ENCODE measurements at regions not wholly inside any gene's neighbourhood (a gene's known extent, or its start where the extent isn't known, plus 50 kb on each side); places are given as distances from the start of the nearest gene placed in this dataset.

GRCh38 chr13:74073274-74073673 is 60.9 kb downstream of the KLF12 start:
- Histone ChIP-seq H3K4me3 (replicated peaks; ENCODE audit: low read depth, low read length) (no peak overlapping the region), H3K36me3 (ENCODE audit: control insufficient read depth, insufficient read depth, low read length) (no peaks in the 10 kb centered on the region), H3K27me3 (replicated peaks; ENCODE audit: control insufficient read depth, insufficient read depth, low read length) (no peaks in the 10 kb centered on the region)
- TF ChIP-seq, protein P1, sequence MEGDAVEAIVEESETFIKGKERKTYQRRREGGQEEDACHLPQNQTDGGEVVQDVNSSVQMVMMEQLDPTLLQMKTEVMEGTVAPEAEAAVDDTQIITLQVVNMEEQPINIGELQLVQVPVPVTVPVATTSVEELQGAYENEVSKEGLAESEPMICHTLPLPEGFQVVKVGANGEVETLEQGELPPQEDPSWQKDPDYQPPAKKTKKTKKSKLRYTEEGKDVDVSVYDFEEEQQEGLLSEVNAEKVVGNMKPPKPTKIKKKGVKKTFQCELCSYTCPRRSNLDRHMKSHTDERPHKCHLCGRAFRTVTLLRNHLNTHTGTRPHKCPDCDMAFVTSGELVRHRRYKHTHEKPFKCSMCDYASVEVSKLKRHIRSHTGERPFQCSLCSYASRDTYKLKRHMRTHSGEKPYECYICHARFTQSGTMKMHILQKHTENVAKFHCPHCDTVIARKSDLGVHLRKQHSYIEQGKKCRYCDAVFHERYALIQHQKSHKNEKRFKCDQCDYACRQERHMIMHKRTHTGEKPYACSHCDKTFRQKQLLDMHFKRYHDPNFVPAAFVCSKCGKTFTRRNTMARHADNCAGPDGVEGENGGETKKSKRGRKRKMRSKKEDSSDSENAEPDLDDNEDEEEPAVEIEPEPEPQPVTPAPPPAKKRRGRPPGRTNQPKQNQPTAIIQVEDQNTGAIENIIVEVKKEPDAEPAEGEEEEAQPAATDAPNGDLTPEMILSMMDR (IDR thresholded peaks at IDR 0.05; ENCODE audit: insufficient read depth, low read length, poor library complexity, severe bottlenecking): no peak
- no peak for DNase-seq (ENCODE audit: extremely low read depth, insufficient read length)

- Histone ChIP-seq H3K36me3 (ENCODE audit: control insufficient read depth, insufficient read depth, low read length) (no peaks in the 10 kb centered on the region), H3K27me3 (replicated peaks; ENCODE audit: control insufficient read depth, insufficient read depth, low read length) (no peaks in the 10 kb centered on the region), H3K4me3 (replicated peaks; ENCODE audit: low read depth, low read length) (no peak overlapping the region)
- TF ChIP-seq, protein P1 (IDR thresholded peaks at IDR 0.05; ENCODE audit: insufficient read depth, low read length, poor library complexity, severe bottlenecking): no peak
- DNase-seq (ENCODE audit: extremely low read depth, insufficient read length): no peak
Observed at GRCh38 chr13:74070513-74070912, 63.7 kb downstream of the KLF12 start.

DNA sequence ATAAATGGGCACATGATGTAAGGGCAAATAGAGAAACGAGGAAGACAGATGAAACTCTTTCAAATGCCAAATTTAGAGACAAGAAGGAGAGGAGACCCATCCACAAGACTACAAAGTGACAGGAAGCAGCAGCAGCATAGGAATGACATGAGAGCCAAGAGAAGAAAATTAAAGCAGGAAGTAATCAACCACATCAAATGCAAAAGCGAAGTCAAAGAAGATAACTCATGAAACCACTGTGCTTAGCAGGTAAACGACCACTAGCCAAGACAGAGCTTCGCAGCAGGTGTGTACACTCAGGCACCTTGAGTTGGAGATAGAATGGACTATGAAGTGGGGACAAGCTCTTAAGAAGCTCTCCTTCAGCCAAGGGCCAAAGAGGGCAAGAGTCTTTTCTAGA is 64.1 kb downstream of the KLF12 start:
- no peaks in the 10 kb centered on the region for H3K36me3 ChIP-seq (ENCODE audit: control insufficient read depth, insufficient read depth, low read length)
- no peak for DNase-seq (ENCODE audit: extremely low read depth, insufficient read length)
- no peaks in the 10 kb centered on the region for H3K27me3 ChIP-seq (replicated peaks; ENCODE audit: control insufficient read depth, insufficient read depth, low read length)
- TF ChIP-seq, protein P1 (IDR thresholded peaks at IDR 0.05; ENCODE audit: insufficient read depth, low read length, poor library complexity, severe bottlenecking): no peak
- no peak overlapping the region for H3K4me3 ChIP-seq (replicated peaks; ENCODE audit: low read depth, low read length)

DNA sequence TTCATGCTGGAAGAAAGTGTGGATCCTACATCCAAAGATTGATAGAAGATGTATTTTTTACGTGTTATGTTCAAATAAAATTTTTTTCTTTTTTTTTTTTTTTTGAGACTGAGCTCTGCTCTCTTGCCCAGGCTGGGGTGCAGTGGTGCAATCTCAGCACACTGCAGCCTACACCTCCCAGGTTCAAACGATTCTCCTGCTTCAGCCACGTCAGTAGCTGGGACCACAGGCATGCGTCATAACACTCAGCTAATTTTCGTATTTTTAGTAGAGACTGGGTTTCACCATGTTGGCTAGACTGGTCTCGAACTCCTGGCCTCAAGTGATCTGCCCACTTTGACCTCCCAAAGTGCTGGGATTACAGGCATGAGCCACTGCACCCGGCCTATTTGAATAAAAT is 65.7 kb downstream of the KLF12 start:
- no peaks in the 10 kb centered on the region for H3K27me3 ChIP-seq (replicated peaks; ENCODE audit: control insufficient read depth, insufficient read depth, low read length)
- TF ChIP-seq, protein P1 (IDR thresholded peaks at IDR 0.05; ENCODE audit: insufficient read depth, low read length, poor library complexity, severe bottlenecking): no peak
- H3K36me3 ChIP-seq (ENCODE audit: control insufficient read depth, insufficient read depth, low read length): no peaks in the 10 kb centered on the region
- H3K4me3 ChIP-seq (replicated peaks; ENCODE audit: low read depth, low read length): no peak overlapping the region
- DNase-seq (ENCODE audit: extremely low read depth, insufficient read length): no peak

DNA sequence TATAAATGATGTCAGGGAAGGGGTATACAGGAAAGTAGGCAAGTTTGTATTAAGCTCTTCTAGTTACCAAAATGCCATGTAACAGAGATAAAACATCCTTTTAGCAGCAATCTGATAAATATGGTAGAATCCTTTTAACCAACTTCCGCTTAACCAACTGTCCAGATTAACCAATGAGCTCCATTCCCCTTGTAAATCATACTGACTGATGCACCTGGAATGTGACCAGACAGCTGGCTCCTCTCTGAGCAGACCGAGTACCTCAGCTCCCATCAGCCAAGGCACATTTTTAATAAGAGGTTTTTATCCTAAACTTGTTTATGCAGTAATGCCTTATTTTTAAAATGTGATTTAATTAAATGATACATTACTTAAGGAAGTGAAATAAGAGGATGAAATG is 66.4 kb downstream of the KLF12 start:
- no peak for DNase-seq (ENCODE audit: extremely low read depth, insufficient read length)
- TF ChIP-seq, protein P1 (IDR thresholded peaks at IDR 0.05; ENCODE audit: insufficient read depth, low read length, poor library complexity, severe bottlenecking): no peak
- no peaks in the 10 kb centered on the region for H3K27me3 ChIP-seq (replicated peaks; ENCODE audit: control insufficient read depth, insufficient read depth, low read length)
- H3K36me3 ChIP-seq (ENCODE audit: control insufficient read depth, insufficient read depth, low read length): no peaks in the 10 kb centered on the region
- no peak overlapping the region for H3K4me3 ChIP-seq (replicated peaks; ENCODE audit: low read depth, low read length)

- no peak overlapping the region for H3K4me3 ChIP-seq (replicated peaks; ENCODE audit: low read depth, low read length)
- no peaks in the 10 kb centered on the region for H3K27me3 ChIP-seq (replicated peaks; ENCODE audit: control insufficient read depth, insufficient read depth, low read length)
- no peaks in the 10 kb centered on the region for H3K36me3 ChIP-seq (ENCODE audit: control insufficient read depth, insufficient read depth, low read length)
- DNase-seq (ENCODE audit: extremely low read depth, insufficient read length): no peak
- TF ChIP-seq, protein P1 (IDR thresholded peaks at IDR 0.05; ENCODE audit: insufficient read depth, low read length, poor library complexity, severe bottlenecking): no peak
Observed at GRCh38 chr13:74066937-74067336, 67.3 kb downstream of the KLF12 start.
